ENCODE measurements at regions not wholly inside any gene's neighbourhood (a gene's known extent, or its start where the extent isn't known, plus 50 kb on each side); places are given as distances from the start of the nearest gene placed in this dataset.

GRCh38 chr5:51997500-51997899 lies 614.3 kb downstream of the ISL1 start:
- no peak for TF ChIP-seq CTCF (conservative IDR thresholded peaks at IDR 0.05)
- no peak for TF ChIP-seq ZFX (IDR thresholded peaks at IDR 0.05)

All from C4-2B (cell line).